ENCODE measurements at regions not wholly inside any gene's neighbourhood (a gene's known extent, or its start where the extent isn't known, plus 50 kb on each side); places are given as distances from the start of the nearest gene placed in this dataset.

GRCh38 chr2:239905884-239906654 lies 119.1 kb downstream of the NDUFA10 start:
- no peak for DNase-seq

- no peak for DNase-seq
Measured at GRCh38 chr2:239905306-239905705, 119.8 kb downstream of the NDUFA10 start.

DNA sequence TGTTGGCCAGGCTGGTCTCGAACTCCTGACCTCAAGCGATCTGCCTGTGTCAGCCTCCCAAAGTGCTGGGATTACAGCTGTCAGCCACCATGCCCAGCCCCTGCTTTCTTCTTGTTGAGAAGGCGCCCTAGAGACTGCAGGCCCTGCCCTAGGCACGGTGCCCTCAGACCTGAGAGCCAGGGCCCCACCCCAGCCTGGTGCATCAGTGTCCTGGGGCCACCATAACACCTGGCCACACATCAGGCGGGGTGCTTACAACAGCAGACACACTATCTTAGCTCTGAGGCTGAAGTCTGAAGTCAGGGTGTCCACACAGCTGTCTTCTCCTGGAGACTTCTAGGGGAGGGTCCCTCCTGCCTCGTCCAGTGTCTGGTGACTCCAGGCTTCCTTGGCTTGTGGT lies 120.6 kb downstream of the NDUFA10 start:
- no peak for DNase-seq

- DNase-seq: no peak
Measured at GRCh38 chr2:239903803-239904202, 121.3 kb downstream of the NDUFA10 start.

DNA sequence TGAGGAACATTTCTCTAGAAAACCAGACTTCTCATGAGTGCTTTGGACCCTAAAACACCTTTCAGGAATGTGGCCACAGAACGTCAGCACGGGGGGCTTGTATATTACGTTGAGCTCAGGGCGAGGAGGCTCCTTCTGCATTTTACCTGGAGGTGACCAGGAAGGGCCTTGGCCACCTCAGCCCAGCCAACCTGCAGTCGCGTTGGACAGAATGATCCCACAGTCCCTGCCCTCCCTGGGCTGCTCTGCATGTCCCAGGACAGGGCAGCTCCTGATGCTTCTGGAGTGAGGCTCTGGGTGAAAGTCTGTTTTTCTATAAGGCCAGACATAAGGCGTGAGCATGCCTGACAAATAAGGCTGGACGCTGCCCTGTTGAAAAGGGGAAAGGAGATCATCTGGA lies 121.9 kb downstream of the NDUFA10 start:
- DNase-seq: no peak

- DNase-seq: no peak
Measured at GRCh38 chr2:239902749-239903201, 122.4 kb downstream of the NDUFA10 start.

DNA sequence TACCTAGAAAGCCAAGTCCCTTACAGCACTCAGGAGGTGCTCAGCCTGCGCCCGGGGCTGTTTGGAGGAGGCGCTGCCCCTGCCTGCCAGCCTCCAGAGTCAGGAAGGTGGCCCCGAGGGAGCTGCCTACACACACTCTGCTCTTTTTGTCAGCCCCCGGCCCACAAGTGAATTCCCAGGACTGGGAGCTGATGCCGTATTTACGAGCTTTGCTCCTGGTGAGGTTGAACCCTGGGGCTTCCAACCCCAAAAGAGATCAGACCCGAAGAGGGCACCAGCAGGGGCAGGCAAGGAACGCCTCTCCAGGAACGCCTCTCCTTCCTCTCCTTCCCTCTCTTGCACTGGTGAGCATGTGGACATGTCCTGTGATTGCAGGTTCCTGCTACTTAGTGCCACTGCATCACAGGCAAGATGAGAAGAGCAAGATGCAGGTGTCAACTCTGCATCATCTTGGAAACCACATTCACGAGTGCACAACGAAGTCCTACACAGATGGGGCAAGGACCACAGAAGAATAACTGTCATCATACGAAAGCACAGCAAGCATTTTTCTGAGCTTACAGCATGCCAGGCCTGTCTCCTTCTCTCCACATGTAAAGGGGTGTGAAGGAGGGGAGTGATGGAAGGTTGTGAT lies 126.7 kb downstream of the NDUFA10 start:
- DNase-seq: no peak

- no peak for DNase-seq
Measured at GRCh38 chr2:239897596-239898235, 127.4 kb downstream of the NDUFA10 start.

- DNase-seq: no peak
Measured at GRCh38 chr2:239896075-239896474, 129.1 kb downstream of the NDUFA10 start.

- DNase-seq: no peak
Measured at GRCh38 chr2:239895669-239896068, 129.5 kb downstream of the NDUFA10 start.

- DNase-seq: no peak
Measured at GRCh38 chr2:239895116-239895515, 130.0 kb downstream of the NDUFA10 start.

GRCh38 chr2:239894276-239894675 lies 130.9 kb downstream of the NDUFA10 start:
- DNase-seq: no peak

DNA sequence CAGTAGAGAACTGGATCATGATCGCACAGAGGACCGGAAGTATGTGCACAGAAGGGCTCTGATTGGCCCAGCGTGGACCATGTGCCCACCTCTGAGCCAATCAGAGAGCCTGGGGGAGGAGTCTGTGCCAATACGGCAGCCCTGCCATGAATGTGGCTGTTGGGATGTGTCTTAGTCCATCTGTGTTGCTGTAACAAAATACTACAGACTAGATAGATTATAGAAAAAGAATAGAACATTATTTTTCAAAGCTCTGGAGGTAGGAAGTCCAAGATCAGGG lies 132.0 kb downstream of the NDUFA10 start:
- DNase-seq: no peak

DNA sequence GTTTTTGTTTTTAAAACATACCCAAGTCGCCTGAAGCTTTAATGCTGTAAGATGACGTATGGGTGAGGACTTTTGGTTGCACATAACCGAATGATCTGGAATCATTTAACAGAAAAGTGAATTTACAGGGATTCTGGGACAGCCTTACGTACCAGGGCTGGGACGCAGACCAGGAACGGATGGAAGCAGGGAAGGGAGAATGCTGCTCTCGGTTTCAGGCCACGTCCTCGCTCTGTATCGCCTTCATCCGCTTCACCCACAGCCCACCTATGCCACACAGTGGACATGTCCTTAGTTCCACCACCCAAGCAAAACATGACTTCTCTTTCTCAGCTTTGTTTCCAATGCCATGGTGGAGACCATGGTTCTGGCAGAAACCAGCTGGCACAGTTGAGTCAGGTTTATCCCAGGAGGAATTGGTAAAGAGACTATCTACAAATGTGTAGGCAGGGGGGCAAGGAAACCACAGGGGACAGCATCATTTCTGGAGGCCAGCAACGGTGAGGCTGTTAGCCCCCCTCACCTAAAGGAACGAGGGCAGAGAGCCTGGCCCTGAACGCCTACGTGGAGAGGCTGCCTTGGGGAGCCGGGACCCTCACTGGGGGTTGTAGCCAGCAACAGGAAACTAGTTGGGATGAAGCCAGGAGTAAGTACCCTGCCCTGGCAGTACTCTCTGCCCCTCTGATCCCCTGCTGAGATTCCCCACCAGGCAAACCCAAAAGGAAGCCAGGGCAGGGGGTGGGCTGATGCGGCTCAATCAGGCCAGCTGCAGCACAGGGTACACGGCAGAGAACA lies 132.5 kb downstream of the NDUFA10 start:
- no peak for DNase-seq

GRCh38 chr2:239891698-239892097 lies 133.4 kb downstream of the NDUFA10 start:
- no peak for DNase-seq

DNA sequence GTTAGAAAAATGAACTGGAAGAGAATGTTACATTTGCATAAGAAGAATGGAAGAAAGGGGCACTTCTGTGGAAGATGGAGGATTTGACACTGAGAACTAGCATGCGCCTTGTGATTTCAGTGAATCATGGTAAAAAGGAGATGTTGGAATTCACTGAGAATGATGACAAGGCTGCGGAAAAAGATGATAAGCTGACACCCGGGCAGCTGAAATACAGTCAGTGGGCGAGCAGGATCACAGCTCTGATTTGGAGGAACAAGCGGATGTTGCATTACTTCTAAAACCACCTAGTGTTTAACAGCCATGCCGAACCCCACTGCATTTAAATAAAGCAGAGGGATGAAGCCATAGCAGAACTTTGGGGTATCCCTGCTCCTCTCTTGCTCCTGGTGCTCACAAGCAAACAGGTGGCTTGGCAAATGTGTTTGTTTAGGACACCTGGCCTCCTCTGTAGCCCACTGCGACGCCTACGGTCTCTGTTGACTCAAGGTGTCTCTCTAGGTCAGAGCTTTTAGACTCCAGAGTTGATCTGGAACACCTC lies 134.9 kb downstream of the NDUFA10 start:
- DNase-seq: no peak

- DNase-seq: no peak
Measured at GRCh38 chr2:239889641-239890121, 135.5 kb downstream of the NDUFA10 start.

DNA sequence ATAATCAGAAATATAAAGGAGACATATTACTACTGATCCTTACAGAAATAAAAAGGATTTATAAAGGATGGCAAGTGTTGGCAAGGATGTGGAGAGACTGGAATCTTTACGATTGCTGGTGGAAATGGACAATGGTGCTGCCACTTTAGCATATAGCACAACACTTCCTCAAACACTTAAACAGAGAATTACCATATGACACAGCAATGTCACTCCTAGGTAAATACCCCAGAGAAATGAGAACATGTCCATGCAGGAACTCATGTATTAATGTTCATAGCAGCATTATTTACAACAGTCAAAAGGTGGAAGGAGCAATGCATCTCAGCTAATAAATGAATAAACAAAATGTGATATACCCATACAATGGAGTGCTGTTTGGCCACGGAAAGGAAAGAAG lies 137.5 kb downstream of the NDUFA10 start:
- DNase-seq: no peak

DNA sequence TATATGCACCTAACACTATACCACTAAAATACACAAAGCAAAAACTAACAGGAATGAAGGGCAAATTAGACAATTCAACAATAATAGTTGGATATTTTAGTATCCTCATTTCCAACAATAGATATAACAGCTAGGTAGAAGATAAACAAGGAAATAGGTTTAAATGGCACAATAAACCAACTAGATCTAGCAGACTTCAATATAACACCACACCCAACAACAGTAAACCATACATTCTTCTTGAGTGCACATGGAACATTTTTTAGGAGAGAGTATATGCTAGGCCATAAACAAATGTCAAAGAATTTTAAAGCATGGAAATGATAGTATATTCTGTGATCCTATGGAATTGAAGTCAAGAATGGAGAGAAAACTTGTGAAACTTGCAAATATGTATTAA lies 138.4 kb downstream of the NDUFA10 start:
- DNase-seq: no peak

GRCh38 chr2:239884875-239885274 lies 140.3 kb downstream of the NDUFA10 start:
- no peak for DNase-seq

DNA sequence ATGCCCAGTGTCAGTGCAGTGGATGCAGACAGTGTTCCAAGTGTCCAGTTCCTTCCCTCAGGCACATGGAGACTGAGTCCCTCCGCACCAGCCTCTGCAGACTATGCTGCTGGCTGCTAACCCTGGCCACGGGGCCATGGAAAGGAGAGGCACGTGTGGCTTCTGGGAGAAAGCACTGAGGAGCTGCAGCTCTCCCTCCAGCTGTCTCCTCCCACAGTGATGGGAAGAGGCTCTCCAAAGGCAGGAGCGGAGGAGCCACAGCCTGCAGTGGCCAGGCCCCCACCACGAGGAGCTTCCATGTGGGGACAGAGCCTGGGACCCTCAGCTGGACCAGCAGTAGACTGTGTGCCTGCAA lies 141.1 kb downstream of the NDUFA10 start:
- DNase-seq: no peak

GRCh38 chr2:239883326-239884050 lies 141.7 kb downstream of the NDUFA10 start:
- no peak for DNase-seq
